Middle frontal gyrus (tissue), 1 donor: ENCODE measurements at regions not wholly inside any gene's neighbourhood (a gene's known extent, or its start where the extent isn't known, plus 50 kb on each side); places are given as distances from the start of the nearest gene placed in this dataset.

ENCODE experiments used
- DNase-seq: peaks from one replicate; pipeline ENCODE4 v3.0.0-alpha.2; 2015; ENCODE audit warnings: low spot score; ENCODE audit errors: extremely low spot score

GRCh38 chr5:158484150-158484549 is 615.6 kb downstream of the EBF1 start:
- no peak for DNase-seq

- no peak for DNase-seq
Measured at GRCh38 chr5:158483281-158483860, 616.3 kb downstream of the EBF1 start.

- DNase-seq = no peak
Measured at GRCh38 chr5:158482125-158482524, 617.6 kb downstream of the EBF1 start.

- no peak for DNase-seq
Measured at GRCh38 chr5:158478139-158478538, 619.2 kb upstream of the CLINT1 start.

GRCh38 chr5:158477214-158477613 is 618.3 kb upstream of the CLINT1 start:
- no peak for DNase-seq

GRCh38 chr5:158473016-158473635 is 614.2 kb upstream of the CLINT1 start:
- DNase-seq = no peak

- no peak for DNase-seq
Measured at GRCh38 chr5:158471535-158471924, 612.6 kb upstream of the CLINT1 start.

GRCh38 chr5:158470764-158471534 is 612.0 kb upstream of the CLINT1 start:
- DNase-seq = no peak

GRCh38 chr5:158468444-158468843 is 609.5 kb upstream of the CLINT1 start:
- no peak for DNase-seq

GRCh38 chr5:158466191-158466590 is 607.2 kb upstream of the CLINT1 start:
- DNase-seq = no peak

GRCh38 chr5:158465086-158465972 is 606.4 kb upstream of the CLINT1 start:
- no peak for DNase-seq

- DNase-seq = no peak
Measured at GRCh38 chr5:158464383-158464782, 605.4 kb upstream of the CLINT1 start.

- DNase-seq = no peak
Measured at GRCh38 chr5:158463938-158464337, 605.0 kb upstream of the CLINT1 start.

- no peak for DNase-seq
Measured at GRCh38 chr5:158463188-158463587, 604.2 kb upstream of the CLINT1 start.

GRCh38 chr5:158462349-158463114 is 603.6 kb upstream of the CLINT1 start:
- no peak for DNase-seq

- no peak for DNase-seq
Measured at GRCh38 chr5:158461240-158461854, 602.4 kb upstream of the CLINT1 start.

- no peak for DNase-seq
Measured at GRCh38 chr5:158458086-158458485, 599.1 kb upstream of the CLINT1 start.

- no peak for DNase-seq
Measured at GRCh38 chr5:158456756-158457155, 597.8 kb upstream of the CLINT1 start.

- DNase-seq = no peak
Measured at GRCh38 chr5:158456241-158456640, 597.3 kb upstream of the CLINT1 start.

- no peak for DNase-seq
Measured at GRCh38 chr5:158451993-158452672, 593.2 kb upstream of the CLINT1 start.
